ENCODE measurements at regions not wholly inside any gene's neighbourhood (a gene's known extent, or its start where the extent isn't known, plus 50 kb on each side); places are given as distances from the start of the nearest gene placed in this dataset.

DNA sequence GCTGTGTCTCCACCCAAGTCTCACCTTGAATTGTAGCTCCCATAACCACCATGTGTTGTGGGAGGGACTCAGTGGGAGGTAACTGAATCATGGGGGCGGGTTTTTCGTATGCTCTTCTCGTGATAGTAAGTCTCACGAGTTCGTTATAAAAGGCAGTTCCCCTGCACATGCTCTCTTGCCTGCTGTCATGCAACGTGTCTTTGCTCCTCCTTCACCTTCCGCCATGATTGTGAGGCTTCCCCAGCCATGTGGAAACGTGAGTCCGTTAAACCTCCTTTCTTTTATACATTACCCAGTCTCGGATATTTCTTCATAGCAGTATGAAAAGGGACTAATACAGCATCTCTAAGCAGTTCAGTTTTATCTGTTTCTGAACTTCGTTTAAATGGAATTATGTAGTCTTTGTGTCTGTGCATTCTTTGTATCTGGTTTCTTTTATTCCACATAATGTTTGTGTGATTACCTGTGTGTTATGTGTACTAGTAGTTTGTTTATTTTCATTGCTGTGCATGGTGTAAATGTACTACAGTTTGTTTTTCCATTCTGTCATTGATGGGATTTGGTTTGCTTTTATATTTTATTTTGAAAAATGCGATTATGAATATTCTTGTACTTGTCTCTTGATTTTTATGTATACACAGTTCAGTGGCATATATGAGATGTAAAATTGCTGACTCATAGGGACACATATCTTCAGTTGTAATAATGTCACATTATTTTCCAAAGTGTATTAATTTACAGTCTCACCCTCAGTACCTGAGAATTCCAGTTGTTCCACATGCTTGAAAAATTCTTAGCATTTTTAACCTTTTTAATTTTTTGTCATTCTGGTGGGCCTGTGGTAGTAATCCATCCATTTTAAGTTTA is 304.9 kb downstream of the GBA3 start (continued):
- TF ChIP-seq CREM (IDR thresholded peaks at IDR 0.05; ENCODE audit: low read depth) = peak; percentile 21; the same call in 1 of the 2 replicates
- TF ChIP-seq, protein P1, sequence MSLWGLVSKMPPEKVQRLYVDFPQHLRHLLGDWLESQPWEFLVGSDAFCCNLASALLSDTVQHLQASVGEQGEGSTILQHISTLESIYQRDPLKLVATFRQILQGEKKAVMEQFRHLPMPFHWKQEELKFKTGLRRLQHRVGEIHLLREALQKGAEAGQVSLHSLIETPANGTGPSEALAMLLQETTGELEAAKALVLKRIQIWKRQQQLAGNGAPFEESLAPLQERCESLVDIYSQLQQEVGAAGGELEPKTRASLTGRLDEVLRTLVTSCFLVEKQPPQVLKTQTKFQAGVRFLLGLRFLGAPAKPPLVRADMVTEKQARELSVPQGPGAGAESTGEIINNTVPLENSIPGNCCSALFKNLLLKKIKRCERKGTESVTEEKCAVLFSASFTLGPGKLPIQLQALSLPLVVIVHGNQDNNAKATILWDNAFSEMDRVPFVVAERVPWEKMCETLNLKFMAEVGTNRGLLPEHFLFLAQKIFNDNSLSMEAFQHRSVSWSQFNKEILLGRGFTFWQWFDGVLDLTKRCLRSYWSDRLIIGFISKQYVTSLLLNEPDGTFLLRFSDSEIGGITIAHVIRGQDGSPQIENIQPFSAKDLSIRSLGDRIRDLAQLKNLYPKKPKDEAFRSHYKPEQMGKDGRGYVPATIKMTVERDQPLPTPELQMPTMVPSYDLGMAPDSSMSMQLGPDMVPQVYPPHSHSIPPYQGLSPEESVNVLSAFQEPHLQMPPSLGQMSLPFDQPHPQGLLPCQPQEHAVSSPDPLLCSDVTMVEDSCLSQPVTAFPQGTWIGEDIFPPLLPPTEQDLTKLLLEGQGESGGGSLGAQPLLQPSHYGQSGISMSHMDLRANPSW (CRISPR knock-in tag; IDR thresholded peaks at IDR 0.05) = no peak
- TF ChIP-seq, protein P2, sequence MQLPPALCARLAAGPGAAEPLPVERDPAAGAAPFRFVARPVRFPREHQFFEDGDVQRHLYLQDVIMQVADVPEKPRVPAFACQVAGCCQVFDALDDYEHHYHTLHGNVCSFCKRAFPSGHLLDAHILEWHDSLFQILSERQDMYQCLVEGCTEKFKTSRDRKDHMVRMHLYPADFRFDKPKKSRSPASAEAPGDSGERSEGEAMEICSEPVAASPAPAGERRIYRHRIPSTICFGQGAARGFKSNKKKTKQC (CRISPR knock-in tag; IDR thresholded peaks at IDR 0.05) = no peak
- TF ChIP-seq ELF4 (CRISPR knock-in tag; IDR thresholded peaks at IDR 0.05) = no peak
- peak; percentile 31; the same call in 1 of the 2 replicates for TF ChIP-seq PML (IDR thresholded peaks at IDR 0.05; ENCODE audit: low read length)
- peak; percentile 49 for TF ChIP-seq POLR2B (IDR thresholded peaks at IDR 0.05; ENCODE audit: low read depth, partially characterized antibody)
- no peak for TF ChIP-seq KLF6 (CRISPR knock-in tag; IDR thresholded peaks at IDR 0.05; ENCODE audit: borderline replicate concordance)
- no peak for TF ChIP-seq ZNF134 (CRISPR knock-in tag; conservative IDR thresholded peaks at IDR 0.05)
- TF ChIP-seq ETV6 (IDR thresholded peaks at IDR 0.05; ENCODE audit: borderline replicate concordance in 1 of 2, low read depth in 2 of 2, low read length in 1 of 2) = no peak
- no peak for TF ChIP-seq ETV6 (CRISPR knock-in tag; IDR thresholded peaks at IDR 0.05; ENCODE audit: borderline replicate concordance)
- TF ChIP-seq, protein P3, sequence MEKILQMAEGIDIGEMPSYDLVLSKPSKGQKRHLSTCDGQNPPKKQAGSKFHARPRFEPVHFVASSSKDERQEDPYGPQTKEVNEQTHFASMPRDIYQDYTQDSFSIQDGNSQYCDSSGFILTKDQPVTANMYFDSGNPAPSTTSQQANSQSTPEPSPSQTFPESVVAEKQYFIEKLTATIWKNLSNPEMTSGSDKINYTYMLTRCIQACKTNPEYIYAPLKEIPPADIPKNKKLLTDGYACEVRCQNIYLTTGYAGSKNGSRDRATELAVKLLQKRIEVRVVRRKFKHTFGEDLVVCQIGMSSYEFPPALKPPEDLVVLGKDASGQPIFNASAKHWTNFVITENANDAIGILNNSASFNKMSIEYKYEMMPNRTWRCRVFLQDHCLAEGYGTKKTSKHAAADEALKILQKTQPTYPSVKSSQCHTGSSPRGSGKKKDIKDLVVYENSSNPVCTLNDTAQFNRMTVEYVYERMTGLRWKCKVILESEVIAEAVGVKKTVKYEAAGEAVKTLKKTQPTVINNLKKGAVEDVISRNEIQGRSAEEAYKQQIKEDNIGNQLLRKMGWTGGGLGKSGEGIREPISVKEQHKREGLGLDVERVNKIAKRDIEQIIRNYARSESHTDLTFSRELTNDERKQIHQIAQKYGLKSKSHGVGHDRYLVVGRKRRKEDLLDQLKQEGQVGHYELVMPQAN (IDR thresholded peaks at IDR 0.05; ENCODE audit: borderline replicate concordance) = peak; percentile 69; the same call in 1 of the 2 replicates
- TF ChIP-seq ETV1 (tag; conservative IDR thresholded peaks at IDR 0.05; ENCODE audit: low read depth) = no peak
- no peak for TF ChIP-seq HDAC3 (IDR thresholded peaks at IDR 0.05; ENCODE audit: borderline replicate concordance, partially characterized antibody)
- no peak for TF ChIP-seq SAFB (IDR thresholded peaks at IDR 0.05; ENCODE audit: borderline replicate concordance, low read depth, low read length)
- TF ChIP-seq RHOXF2B (CRISPR knock-in tag; conservative IDR thresholded peaks at IDR 0.05) = no peak
- no peak for TF ChIP-seq ZNF24 (IDR thresholded peaks at IDR 0.05)
- TF ChIP-seq, protein P4, sequence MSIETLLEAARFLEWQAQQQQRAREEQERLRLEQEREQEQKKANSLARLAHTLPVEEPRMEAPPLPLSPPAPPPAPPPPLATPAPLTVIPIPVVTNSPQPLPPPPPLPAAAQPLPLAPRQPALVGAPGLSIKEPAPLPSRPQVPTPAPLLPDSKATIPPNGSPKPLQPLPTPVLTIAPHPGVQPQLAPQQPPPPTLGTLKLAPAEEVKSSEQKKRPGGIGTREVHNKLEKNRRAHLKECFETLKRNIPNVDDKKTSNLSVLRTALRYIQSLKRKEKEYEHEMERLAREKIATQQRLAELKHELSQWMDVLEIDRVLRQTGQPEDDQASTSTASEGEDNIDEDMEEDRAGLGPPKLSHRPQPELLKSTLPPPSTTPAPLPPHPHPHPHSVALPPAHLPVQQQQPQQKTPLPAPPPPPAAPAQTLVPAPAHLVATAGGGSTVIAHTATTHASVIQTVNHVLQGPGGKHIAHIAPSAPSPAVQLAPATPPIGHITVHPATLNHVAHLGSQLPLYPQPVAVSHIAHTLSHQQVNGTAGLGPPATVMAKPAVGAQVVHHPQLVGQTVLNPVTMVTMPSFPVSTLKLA (conservative IDR thresholded peaks at IDR 0.05) = peak; percentile 62 to 76; a peak in 3 of 4 replicates
- no peak for TF ChIP-seq BRCA1 (IDR thresholded peaks at IDR 0.05)
- TF ChIP-seq BRCA1 (CRISPR knock-in tag; IDR thresholded peaks at IDR 0.05) = no peak
- no peak for TF ChIP-seq HEY1 (CRISPR knock-in tag; IDR thresholded peaks at IDR 0.05; ENCODE audit: borderline replicate concordance)
- peak; percentile 53 for TF ChIP-seq TAF1 (IDR thresholded peaks at IDR 0.05; ENCODE audit: control insufficient read depth, extremely low read depth, insufficient read depth, low read length, severe bottlenecking)
- TF ChIP-seq RBM25 (IDR thresholded peaks at IDR 0.05; ENCODE audit: low read depth, low read length, severe bottlenecking) = no peak

Data from K562 (cell line).